Sigmoid colon (tissue), 4 donors: ENCODE measurements at regions not wholly inside any gene's neighbourhood (a gene's known extent, or its start where the extent isn't known, plus 50 kb on each side); places are given as distances from the start of the nearest gene placed in this dataset.

ENCODE experiments used
- CTCF ChIP-seq, 4 experiments: fragments of 450-650 bp in 3 of 4; fragments of 200-600 bp in 1 of 4; IDR thresholded peaks; one replicate each; pipeline ENCODE4 v1.5.1; 2016 to 2019; ENCODE audit warnings: antibody characterized with exemption in 4 of 4, mild to moderate bottlenecking in 3 of 4, moderate library complexity in 2 of 4
- EP300 ChIP-seq, 4 donors: sonication (generic); formaldehyde crosslinking; IDR thresholded peaks; one replicate each; pipeline ENCODE4 v1.6.1; 2017; ENCODE audit warnings: antibody characterized with exemption in 4 of 4
- POLR2A ChIP-seq, 2 donors: fragments of 450-650 bp; IDR thresholded peaks; one replicate each; pipeline ENCODE4 v1.6.1; 2016; ENCODE audit warnings: antibody characterized with exemption in 2 of 2, mild to moderate bottlenecking in 2 of 2, moderate library complexity in 2 of 2
- POLR2AphosphoS5 ChIP-seq, 4 donors: sonication (generic); formaldehyde crosslinking; IDR thresholded peaks; one replicate each; pipeline ENCODE4 v1.6.1; 2017; ENCODE audit warnings: antibody characterized with exemption in 4 of 4

GRCh38 chr10:117684672-117685211 is 142.2 kb downstream of the EMX2 start:
- TF ChIP-seq CTCF (IDR thresholded peaks at IDR 0.05) (no peak), POLR2AphosphoS5 (IDR thresholded peaks at IDR 0.05) (no peak), POLR2A (IDR thresholded peaks at IDR 0.05) (no peak), EP300 (IDR thresholded peaks at IDR 0.05) (no peak)
